KMS-11 (cell line): ENCODE measurements at regions not wholly inside any gene's neighbourhood (a gene's known extent, or its start where the extent isn't known, plus 50 kb on each side); places are given as distances from the start of the nearest gene placed in this dataset.

Source experiments
- H2AFZ ChIP-seq: fragments of 200-600 bp; sonication (generic); 2 replicates; pipeline ENCODE4 v1.6.1; 2016; ENCODE audit warnings: antibody characterized with exemption, mixed run types, low read depth
- H3K27ac ChIP-seq: fragments of 200-600 bp; sonication (generic); 2 replicates; pipeline ENCODE4 v1.6.1; 2016; ENCODE audit warnings: mild to moderate bottlenecking, mixed run types
- H3K27me3 ChIP-seq: fragments of 200-600 bp; sonication (generic); 2 replicates; pipeline ENCODE4 v1.6.1; 2017; ENCODE audit warnings: mild to moderate bottlenecking, low read depth, mixed run types, moderate library complexity; ENCODE audit not compliant: insufficient read depth
- H3K36me3 ChIP-seq: fragments of 200-600 bp; sonication (generic); 2 replicates; pipeline ENCODE4 v1.6.1; 2017; ENCODE audit warnings: mild to moderate bottlenecking, mixed run types; ENCODE audit not compliant: insufficient read depth
- H3K4me1 ChIP-seq: fragments of 200-600 bp; sonication (generic); 2 replicates; pipeline ENCODE4 v1.6.1; 2016; ENCODE audit warnings: mild to moderate bottlenecking, low read depth, mixed run types; ENCODE audit not compliant: poor library complexity, severe bottlenecking
- H3K4me2 ChIP-seq: fragments of 200-600 bp; sonication (generic); 2 replicates; pipeline ENCODE4 v1.7.0; 2016; ENCODE audit warnings: mild to moderate bottlenecking, mixed run types
- H3K4me3 ChIP-seq: fragments of 200-600 bp; sonication (generic); IDR thresholded peaks from 2 replicates; pipeline ENCODE4 v1.6.1; 2017; ENCODE audit warnings: low read depth, low read length, mixed read lengths; ENCODE audit not compliant: insufficient read depth
- H3K79me2 ChIP-seq: fragments of 200-600 bp; sonication (generic); 2 replicates; pipeline ENCODE4 v1.6.1; 2016; ENCODE audit warnings: low read depth, mixed run types; ENCODE audit not compliant: insufficient read depth
- H3K9ac ChIP-seq: fragments of 200-600 bp; sonication (generic); 2 replicates; pipeline ENCODE4 v1.6.1; 2016; ENCODE audit warnings: mild to moderate bottlenecking, mixed run types
- H4K20me1 ChIP-seq: fragments of 200-600 bp; sonication (generic); 2 replicates; pipeline ENCODE4 v1.6.1; 2016; ENCODE audit warnings: mild to moderate bottlenecking, mixed run types; ENCODE audit not compliant: insufficient read depth
- CTCF ChIP-seq: fragments of 200-600 bp; sonication (generic); conservative IDR thresholded peaks from 2 replicates; pipeline ENCODE4 v1.6.1; 2017; ENCODE audit warnings: low read depth, mild to moderate bottlenecking, antibody characterized with exemption, low read length, moderate library complexity, mixed read lengths

GRCh38 chr2:160810406-160810805 lies 316.8 kb upstream of the RBMS1 start:
- H3K4me3 ChIP-seq: no peak overlapping the region
- no peak overlapping the region for H2AFZ ChIP-seq
- H3K36me3 ChIP-seq: no peaks in the 10 kb centered on the region
- H3K4me2 ChIP-seq: no peak overlapping the region
- H3K9ac ChIP-seq: no peak overlapping the region
- H3K27me3 ChIP-seq: no peaks in the 10 kb centered on the region
- H3K4me1 ChIP-seq: no peaks in the 10 kb centered on the region
- TF ChIP-seq CTCF: no peak
- no peaks in the 10 kb centered on the region for H3K79me2 ChIP-seq
- no peak overlapping the region for H3K27ac ChIP-seq
- H4K20me1 ChIP-seq: no peaks in the 10 kb centered on the region

- H4K20me1 ChIP-seq: no peaks in the 10 kb centered on the region
- TF ChIP-seq CTCF: no peak
- no peaks in the 10 kb centered on the region for H3K27me3 ChIP-seq
- no peak overlapping the region for H3K27ac ChIP-seq
- H3K36me3 ChIP-seq: no peaks in the 10 kb centered on the region
- no peaks in the 10 kb centered on the region for H3K79me2 ChIP-seq
- H3K4me3 ChIP-seq: no peak overlapping the region
- H2AFZ ChIP-seq: no peak overlapping the region
- no peaks in the 10 kb centered on the region for H3K4me1 ChIP-seq
- no peak overlapping the region for H3K9ac ChIP-seq
- no peak overlapping the region for H3K4me2 ChIP-seq
These were observed 319.4 kb upstream of the RBMS1 start for GRCh38 chr2:160812830-160813505.

- Histone ChIP-seq H3K27ac (no peak overlapping the region), H4K20me1 (no peaks in the 10 kb centered on the region), H3K36me3 (no peaks in the 10 kb centered on the region), H3K9ac (no peak overlapping the region), H3K4me3 (no peak overlapping the region), H3K79me2 (no peaks in the 10 kb centered on the region), H3K4me1 (no peaks in the 10 kb centered on the region), H3K4me2 (no peak overlapping the region), H2AFZ (no peak overlapping the region), H3K27me3 (no peaks in the 10 kb centered on the region)
- TF ChIP-seq CTCF: no peak
These were observed 319.9 kb upstream of the RBMS1 start for GRCh38 chr2:160813506-160813858.

GRCh38 chr2:160816916-160817499 lies 323.4 kb upstream of the RBMS1 start:
- Histone ChIP-seq H3K4me3 (no peak overlapping the region), H3K9ac (no peak overlapping the region), H2AFZ (no peak overlapping the region), H4K20me1 (no peaks in the 10 kb centered on the region), H3K79me2 (no peaks in the 10 kb centered on the region), H3K36me3 (no peaks in the 10 kb centered on the region), H3K4me2 (no peak overlapping the region), H3K27me3 (no peaks in the 10 kb centered on the region), H3K4me1 (no peaks in the 10 kb centered on the region), H3K27ac (no peak overlapping the region)
- TF ChIP-seq CTCF: no peak
